ENCODE measurements at regions not wholly inside any gene's neighbourhood (a gene's known extent, or its start where the extent isn't known, plus 50 kb on each side); places are given as distances from the start of the nearest gene placed in this dataset.
A peak's percentile ranks its signal among the peaks of the same experiment; 100 is the strongest.

- H3K27ac ChIP-seq (ENCODE audit: low read length) = no peak overlapping the region
- H3K9me3 ChIP-seq (ENCODE audit: insufficient read depth, low read depth, low read length) = peaks cover 1% of the 10 kb centered on the region; the same call in 1 of the 2 replicates
- no peaks in the 10 kb centered on the region for H3K4me1 ChIP-seq (ENCODE audit: insufficient read depth, low read length)
- no peaks in the 10 kb centered on the region for H3K36me3 ChIP-seq (ENCODE audit: insufficient read depth, low read depth, low read length)
- peaks cover 61% of the 10 kb centered on the region for H3K27me3 ChIP-seq (ENCODE audit: insufficient read depth, low read length)
- peak overlapping the region; percentile 37; the same call in 1 of the 2 replicates for H3K4me3 ChIP-seq (ENCODE audit: low read length)
- H3K9ac ChIP-seq (ENCODE audit: low read depth, low read length) = no peak overlapping the region
Observed at GRCh38 chr2:120660771-120661459, 74.8 kb upstream of the GLI2 start.

- H3K4me1 ChIP-seq (ENCODE audit: insufficient read depth, low read length) = no peaks in the 10 kb centered on the region
- no peak overlapping the region for H3K27ac ChIP-seq (ENCODE audit: low read length)
- H3K9ac ChIP-seq (ENCODE audit: low read depth, low read length) = no peak overlapping the region
- H3K9me3 ChIP-seq (ENCODE audit: insufficient read depth, low read depth, low read length) = peaks cover 8% of the 10 kb centered on the region; the same call in 1 of the 2 replicates
- H3K27me3 ChIP-seq (ENCODE audit: insufficient read depth, low read length) = peaks cover 57% of the 10 kb centered on the region
- peak overlapping the region; percentile 37; the same call in 1 of the 2 replicates for H3K4me3 ChIP-seq (ENCODE audit: low read length)
- H3K36me3 ChIP-seq (ENCODE audit: insufficient read depth, low read depth, low read length) = no peaks in the 10 kb centered on the region
Observed at GRCh38 chr2:120661551-120661950, 74.1 kb upstream of the GLI2 start.

- no peak overlapping the region for H3K4me3 ChIP-seq (ENCODE audit: low read length)
- no peak overlapping the region for H3K27ac ChIP-seq (ENCODE audit: low read length)
- H3K9ac ChIP-seq (ENCODE audit: low read depth, low read length) = no peak overlapping the region
- peaks cover 53% of the 10 kb centered on the region for H3K27me3 ChIP-seq (ENCODE audit: insufficient read depth, low read length)
- H3K36me3 ChIP-seq (ENCODE audit: insufficient read depth, low read depth, low read length) = no peaks in the 10 kb centered on the region
- H3K9me3 ChIP-seq (ENCODE audit: insufficient read depth, low read depth, low read length) = peaks cover 10% of the 10 kb centered on the region; the same call in 1 of the 2 replicates
- no peaks in the 10 kb centered on the region for H3K4me1 ChIP-seq (ENCODE audit: insufficient read depth, low read length)
Observed at GRCh38 chr2:120662046-120662445, 73.6 kb upstream of the GLI2 start.

GRCh38 chr2:120662746-120663145, 72.9 kb upstream of the GLI2 start:
- Histone ChIP-seq H3K27ac (ENCODE audit: low read length) (no peak overlapping the region), H3K9me3 (ENCODE audit: insufficient read depth, low read depth, low read length) (peaks cover 10% of the 10 kb centered on the region; the same call in 1 of the 2 replicates), H3K9ac (ENCODE audit: low read depth, low read length) (no peak overlapping the region), H3K27me3 (ENCODE audit: insufficient read depth, low read length) (peaks cover 51% of the 10 kb centered on the region), H3K4me1 (ENCODE audit: insufficient read depth, low read length) (no peaks in the 10 kb centered on the region), H3K4me3 (ENCODE audit: low read length) (no peak overlapping the region), H3K36me3 (ENCODE audit: insufficient read depth, low read depth, low read length) (no peaks in the 10 kb centered on the region)

- Histone ChIP-seq H3K9ac (ENCODE audit: low read depth, low read length) (no peak overlapping the region), H3K27ac (ENCODE audit: low read length) (no peak overlapping the region), H3K9me3 (ENCODE audit: insufficient read depth, low read depth, low read length) (peaks cover 10% of the 10 kb centered on the region; the same call in 1 of the 2 replicates), H3K4me3 (ENCODE audit: low read length) (no peak overlapping the region), H3K36me3 (ENCODE audit: insufficient read depth, low read depth, low read length) (no peaks in the 10 kb centered on the region), H3K4me1 (ENCODE audit: insufficient read depth, low read length) (no peaks in the 10 kb centered on the region), H3K27me3 (ENCODE audit: insufficient read depth, low read length) (peaks cover 51% of the 10 kb centered on the region)
Observed at GRCh38 chr2:120666433-120666832, 69.2 kb upstream of the GLI2 start.

- H3K4me1 ChIP-seq (ENCODE audit: insufficient read depth, low read length) = no peaks in the 10 kb centered on the region
- no peak overlapping the region for H3K27ac ChIP-seq (ENCODE audit: low read length)
- peaks cover 10% of the 10 kb centered on the region; the same call in 1 of the 2 replicates for H3K9me3 ChIP-seq (ENCODE audit: insufficient read depth, low read depth, low read length)
- no peak overlapping the region for H3K4me3 ChIP-seq (ENCODE audit: low read length)
- H3K36me3 ChIP-seq (ENCODE audit: insufficient read depth, low read depth, low read length) = no peaks in the 10 kb centered on the region
- H3K9ac ChIP-seq (ENCODE audit: low read depth, low read length) = no peak overlapping the region
- H3K27me3 ChIP-seq (ENCODE audit: insufficient read depth, low read length) = peaks cover 43% of the 10 kb centered on the region
Observed at GRCh38 chr2:120667981-120668380, 67.7 kb upstream of the GLI2 start.

GRCh38 chr2:120669121-120669952, 66.3 kb upstream of the GLI2 start:
- Histone ChIP-seq H3K4me1 (ENCODE audit: insufficient read depth, low read length) (no peaks in the 10 kb centered on the region), H3K9me3 (ENCODE audit: insufficient read depth, low read depth, low read length) (peaks cover 10% of the 10 kb centered on the region; the same call in 1 of the 2 replicates), H3K27ac (ENCODE audit: low read length) (no peak overlapping the region), H3K27me3 (ENCODE audit: insufficient read depth, low read length) (peaks cover 49% of the 10 kb centered on the region), H3K9ac (ENCODE audit: low read depth, low read length) (no peak overlapping the region), H3K4me3 (ENCODE audit: low read length) (no peak overlapping the region), H3K36me3 (ENCODE audit: insufficient read depth, low read depth, low read length) (no peaks in the 10 kb centered on the region)

GRCh38 chr2:120669971-120670370, 65.7 kb upstream of the GLI2 start:
- H3K9me3 ChIP-seq (ENCODE audit: insufficient read depth, low read depth, low read length) = peaks cover 10% of the 10 kb centered on the region; the same call in 1 of the 2 replicates
- H3K4me1 ChIP-seq (ENCODE audit: insufficient read depth, low read length) = no peaks in the 10 kb centered on the region
- no peaks in the 10 kb centered on the region for H3K36me3 ChIP-seq (ENCODE audit: insufficient read depth, low read depth, low read length)
- no peak overlapping the region for H3K27ac ChIP-seq (ENCODE audit: low read length)
- no peak overlapping the region for H3K4me3 ChIP-seq (ENCODE audit: low read length)
- H3K9ac ChIP-seq (ENCODE audit: low read depth, low read length) = no peak overlapping the region
- H3K27me3 ChIP-seq (ENCODE audit: insufficient read depth, low read length) = peaks cover 55% of the 10 kb centered on the region

GRCh38 chr2:120670371-120670770, 65.3 kb upstream of the GLI2 start:
- Histone ChIP-seq H3K9ac (ENCODE audit: low read depth, low read length) (no peak overlapping the region), H3K27ac (ENCODE audit: low read length) (no peak overlapping the region), H3K4me3 (ENCODE audit: low read length) (no peak overlapping the region), H3K4me1 (ENCODE audit: insufficient read depth, low read length) (no peaks in the 10 kb centered on the region), H3K36me3 (ENCODE audit: insufficient read depth, low read depth, low read length) (no peaks in the 10 kb centered on the region), H3K9me3 (ENCODE audit: insufficient read depth, low read depth, low read length) (peaks cover 10% of the 10 kb centered on the region; the same call in 1 of the 2 replicates), H3K27me3 (ENCODE audit: insufficient read depth, low read length) (peaks cover 59% of the 10 kb centered on the region)

- Histone ChIP-seq H3K4me1 (ENCODE audit: insufficient read depth, low read length) (no peaks in the 10 kb centered on the region), H3K27ac (ENCODE audit: low read length) (no peak overlapping the region), H3K27me3 (ENCODE audit: insufficient read depth, low read length) (peaks cover 63% of the 10 kb centered on the region), H3K36me3 (ENCODE audit: insufficient read depth, low read depth, low read length) (no peaks in the 10 kb centered on the region), H3K9ac (ENCODE audit: low read depth, low read length) (no peak overlapping the region), H3K4me3 (ENCODE audit: low read length) (no peak overlapping the region), H3K9me3 (ENCODE audit: insufficient read depth, low read depth, low read length) (peaks cover 9% of the 10 kb centered on the region; the same call in 1 of the 2 replicates)
Observed at GRCh38 chr2:120670771-120671480, 64.7 kb upstream of the GLI2 start.

- Histone ChIP-seq H3K27me3 (ENCODE audit: insufficient read depth, low read length) (peaks cover 80% of the 10 kb centered on the region), H3K4me1 (ENCODE audit: insufficient read depth, low read length) (no peaks in the 10 kb centered on the region), H3K9ac (ENCODE audit: low read depth, low read length) (no peak overlapping the region), H3K9me3 (ENCODE audit: insufficient read depth, low read depth, low read length) (no peaks in the 10 kb centered on the region), H3K27ac (ENCODE audit: low read length) (no peak overlapping the region), H3K4me3 (ENCODE audit: low read length) (no peak overlapping the region), H3K36me3 (ENCODE audit: insufficient read depth, low read depth, low read length) (no peaks in the 10 kb centered on the region)
Observed at GRCh38 chr2:120672526-120673204, 63.0 kb upstream of the GLI2 start.

Data from iPS-20b (cell line).